Mesodermal cell (in vitro differentiated cells): ENCODE measurements at regions not wholly inside any gene's neighbourhood (a gene's known extent, or its start where the extent isn't known, plus 50 kb on each side); places are given as distances from the start of the nearest gene placed in this dataset.

Source experiments
- H3K27ac ChIP-seq: 2 replicates; pipeline ENCODE4 v1.7.0; 2013; ENCODE audit warnings: mild to moderate bottlenecking, low read depth, low read length, moderate library complexity; ENCODE audit not compliant: severe bottlenecking
- H3K36me3 ChIP-seq: 2 replicates; pipeline ENCODE4 v1.7.1; 2013; ENCODE audit warnings: mild to moderate bottlenecking, low read length, moderate library complexity; ENCODE audit not compliant: control insufficient read depth, insufficient read depth
- H3K4me1 ChIP-seq: one replicate; pipeline ENCODE4 v1.7.1; 2013; ENCODE audit warnings: mild to moderate bottlenecking, low read length; ENCODE audit not compliant: insufficient read depth, control insufficient read depth, poor library complexity, severe bottlenecking
- H3K4me3 ChIP-seq: 2 replicates; pipeline ENCODE4 v1.7.0; 2013; ENCODE audit warnings: low read length, control low read depth, mild to moderate bottlenecking; ENCODE audit not compliant: insufficient read depth, poor library complexity, severe bottlenecking; ENCODE audit errors: extremely low read depth
- H3K9me3 ChIP-seq: 2 replicates; pipeline ENCODE4 v1.7.1; 2013; ENCODE audit warnings: mild to moderate bottlenecking, low read length, moderate library complexity; ENCODE audit not compliant: control insufficient read depth
- WGBS, 2 experiments: methylation state at CpG; one replicate each; pipeline ENCODE4 v1.1.5; 2013; ENCODE audit warnings: missing lambda C conversion rate in 2 of 2; ENCODE audit not compliant: insufficient coverage in 2 of 2; 5-methylcytosine and 5-hydroxymethylcytosine counted together

DNA sequence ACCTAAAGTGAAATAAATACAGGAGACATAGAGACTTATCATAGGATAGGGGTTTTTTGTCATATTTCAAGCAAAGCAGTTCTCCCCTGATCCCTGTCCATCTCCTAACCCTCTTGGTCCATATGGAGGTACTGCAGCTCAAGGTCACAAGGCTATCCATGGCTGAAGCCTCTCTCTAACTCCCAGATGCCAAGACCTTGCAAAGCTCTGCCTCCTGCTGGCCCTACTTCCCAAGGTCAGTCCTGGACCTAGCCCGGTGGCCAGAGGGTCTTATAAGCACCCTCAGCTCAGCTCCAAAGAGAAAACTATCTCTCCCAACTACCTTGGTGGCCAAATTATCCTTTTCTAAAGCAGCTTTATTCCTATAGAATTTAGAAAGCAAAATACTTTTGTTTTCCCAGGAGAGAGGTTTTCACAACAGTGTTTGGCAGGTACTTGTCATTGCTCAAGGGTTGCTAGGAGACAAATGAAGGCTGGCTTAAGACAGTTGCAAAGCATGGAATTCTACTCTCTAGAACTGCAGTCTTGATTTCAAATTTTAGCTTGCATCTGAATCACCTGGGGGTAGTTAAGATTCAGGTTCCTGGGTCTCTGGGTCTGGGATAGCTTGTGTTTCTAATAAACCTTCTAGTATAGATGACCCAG is 121.5 kb downstream of the XCL2 start:
- Histone ChIP-seq H3K9me3 (no peaks in the 10 kb centered on the region), H3K36me3 (no peaks in the 10 kb centered on the region), H3K4me1 (peaks cover 19% of the 10 kb centered on the region), H3K27ac (no peak overlapping the region), H3K4me3 (no peak overlapping the region)
- 100% methylated on average over 1 of the region's 1 CpG for WGBS, 2 experiments

DNA sequence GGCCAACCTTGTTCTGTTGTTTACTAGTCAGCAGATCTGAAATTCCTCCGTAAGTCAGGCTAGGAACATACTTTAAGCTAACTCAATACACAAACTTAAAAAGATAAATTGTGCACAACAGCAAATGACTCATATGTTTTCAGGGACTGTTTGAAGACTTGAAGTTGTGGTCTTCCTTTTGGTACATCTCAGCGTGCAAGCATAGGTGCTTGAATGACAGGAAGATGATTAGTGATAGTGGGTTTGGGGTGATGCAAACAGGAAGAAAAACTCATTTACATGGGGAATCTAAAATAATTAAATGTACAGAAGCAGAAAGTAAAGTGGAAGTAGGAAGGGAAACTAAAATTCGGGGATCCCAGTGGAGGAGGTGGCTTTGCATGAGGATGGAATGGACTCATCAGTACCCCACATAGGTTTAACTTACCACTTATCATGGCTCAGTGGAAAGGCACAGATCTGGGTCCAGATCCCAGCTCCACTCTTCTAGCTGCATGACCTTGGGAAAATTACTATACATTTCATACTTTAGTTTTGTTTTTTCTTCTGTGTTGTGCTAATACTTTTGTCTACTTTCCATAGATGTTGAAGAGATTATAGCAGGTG is 122.3 kb downstream of the XCL2 start:
- peak overlapping the region; percentile 16 for H3K27ac ChIP-seq

DNA sequence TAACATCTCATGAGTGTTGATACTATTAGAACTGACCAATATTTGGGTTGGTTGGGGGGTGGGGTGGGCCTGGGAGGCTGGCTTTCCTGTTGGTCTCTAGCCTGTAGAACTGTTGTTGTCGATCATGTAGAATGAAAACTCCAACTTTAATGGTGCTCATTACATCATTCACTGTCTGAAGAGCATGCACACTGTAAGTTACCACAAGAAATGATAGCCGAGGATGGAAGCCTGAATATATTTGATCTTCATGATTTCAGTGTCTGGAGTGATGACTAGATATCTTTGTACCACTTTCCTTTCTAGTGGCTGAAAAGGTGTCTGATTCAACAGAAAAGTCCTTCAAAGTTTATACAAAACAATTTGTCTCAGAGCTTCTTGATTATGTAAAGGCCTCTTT is 123.6 kb downstream of the XCL2 start:
- Histone ChIP-seq H3K27ac (peak overlapping the region; percentile 75), H3K4me1 (peaks cover 19% of the 10 kb centered on the region), H3K4me3 (no peak overlapping the region), H3K9me3 (no peaks in the 10 kb centered on the region), H3K36me3 (no peaks in the 10 kb centered on the region)
- WGBS, 2 experiments = 100% methylated on average over 1 of the region's 2 CpGs; no CpG with 5 or more reads in 1 of the 2 experiments

More for the DNA sequence above, 122.3 kb downstream of the XCL2 start:
- no peaks in the 10 kb centered on the region for H3K9me3 ChIP-seq
- 88 to 93% methylated on average over 1 to 2 of the region's 3 CpGs for WGBS, 2 experiments
- H3K4me1 ChIP-seq = peaks cover 19% of the 10 kb centered on the region
- H3K4me3 ChIP-seq = no peak overlapping the region
- H3K36me3 ChIP-seq = no peaks in the 10 kb centered on the region

DNA sequence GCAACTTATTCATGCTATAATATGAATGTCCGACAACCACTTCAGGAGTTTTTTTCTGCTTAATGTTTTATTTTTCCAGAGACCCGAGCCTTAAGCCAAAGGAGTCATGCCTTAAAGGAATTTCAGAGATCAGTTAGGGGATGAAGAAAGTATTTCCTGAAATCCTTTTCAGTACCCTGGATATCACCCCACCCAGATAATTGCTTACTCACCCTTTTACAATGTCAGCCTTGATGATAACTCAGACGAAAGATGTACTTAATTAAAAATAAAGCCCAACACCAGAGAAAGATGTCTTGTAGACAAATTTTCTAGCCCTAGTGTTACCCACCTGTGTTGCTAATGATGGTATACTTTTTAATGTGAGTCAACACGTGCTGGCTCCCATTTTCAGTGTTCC is 124.1 kb downstream of the XCL2 start:
- H3K4me1 ChIP-seq = peaks cover 19% of the 10 kb centered on the region
- H3K27ac ChIP-seq = peak overlapping the region; percentile 75
- no peaks in the 10 kb centered on the region for H3K36me3 ChIP-seq
- 60% methylated on average over 1 of the region's 4 CpGs; no CpG with 5 or more reads in 1 of the 2 experiments for WGBS, 2 experiments
- no peaks in the 10 kb centered on the region for H3K9me3 ChIP-seq
- no peak overlapping the region for H3K4me3 ChIP-seq

DNA sequence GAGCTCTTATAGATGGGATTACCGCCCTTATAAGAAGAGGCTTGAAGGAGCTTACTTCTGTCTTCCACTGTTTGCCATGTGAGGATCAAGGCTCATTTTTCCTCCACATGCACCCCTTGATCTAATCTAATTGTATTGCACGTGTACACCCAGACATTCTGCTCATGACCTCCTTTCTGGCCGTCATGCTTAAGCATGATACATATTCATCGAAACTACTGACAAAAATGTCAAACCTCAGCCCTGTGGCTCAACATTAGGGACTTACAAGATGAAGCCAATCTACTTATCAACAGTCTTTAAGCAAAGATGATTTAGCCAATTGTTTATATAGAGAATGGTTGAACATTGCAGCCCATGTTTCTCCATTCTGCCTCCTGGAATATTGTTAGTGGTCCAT is 127.6 kb downstream of the XCL2 start:
- H3K9me3 ChIP-seq = no peaks in the 10 kb centered on the region
- no peaks in the 10 kb centered on the region for H3K36me3 ChIP-seq
- no peak overlapping the region for H3K4me3 ChIP-seq
- H3K27ac ChIP-seq = no peak overlapping the region
- H3K4me1 ChIP-seq = peaks cover 15% of the 10 kb centered on the region
- WGBS, 2 experiments = 88 to 98% methylated on average over 4 of the region's 4 CpGs

DNA sequence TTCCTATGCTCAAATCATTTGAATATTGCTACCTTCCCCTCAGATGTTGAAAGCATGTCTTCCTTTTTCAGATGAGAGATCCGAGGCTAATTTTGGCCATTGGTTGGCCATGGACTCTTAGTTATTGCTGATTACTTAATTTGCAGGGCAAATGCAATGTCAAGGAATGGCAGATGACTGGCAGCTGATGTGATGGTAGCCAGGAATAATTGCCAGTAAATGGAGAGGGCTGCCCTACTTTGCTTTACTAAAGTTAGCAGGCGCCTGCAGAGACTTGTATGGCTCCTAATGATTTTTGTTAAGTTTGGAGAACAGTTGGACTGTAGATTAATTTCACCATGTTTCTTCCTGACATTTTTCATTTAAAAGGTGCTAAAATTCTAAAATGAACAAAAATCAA is 128.9 kb downstream of the XCL2 start:
- no peak overlapping the region for H3K27ac ChIP-seq
- H3K36me3 ChIP-seq = no peaks in the 10 kb centered on the region
- no peak overlapping the region for H3K4me3 ChIP-seq
- H3K9me3 ChIP-seq = no peaks in the 10 kb centered on the region
- WGBS, 2 experiments = 82 to 100% methylated on average over 2 of the region's 2 CpGs
- H3K4me1 ChIP-seq = peaks cover 4% of the 10 kb centered on the region

DNA sequence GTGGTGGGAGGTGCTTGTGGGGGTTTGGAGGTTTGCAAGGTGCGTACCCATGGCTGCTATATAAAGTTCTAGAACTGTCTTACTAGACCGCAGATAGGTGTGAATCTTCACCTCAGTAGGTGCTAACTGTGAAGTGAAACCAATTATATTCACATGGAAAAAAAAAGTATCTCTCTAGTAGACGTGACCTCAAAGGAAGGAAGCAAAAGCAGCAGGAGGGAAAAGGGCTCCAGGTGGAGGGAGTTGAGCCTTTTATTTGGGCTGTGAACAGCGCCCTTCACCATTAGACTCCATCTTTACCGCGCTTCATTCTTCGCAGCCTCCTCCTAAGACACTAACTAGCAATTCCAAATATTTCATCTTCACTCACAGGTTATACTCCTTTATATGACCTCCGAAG is 129.8 kb downstream of the TBX19 start:
- H3K9me3 ChIP-seq = no peaks in the 10 kb centered on the region
- WGBS, 2 experiments = 93 to 100% methylated on average over 3 to 5 of the region's 8 CpGs
- no peaks in the 10 kb centered on the region for H3K36me3 ChIP-seq
- peaks cover 19% of the 10 kb centered on the region for H3K4me1 ChIP-seq
- no peak overlapping the region for H3K27ac ChIP-seq
- H3K4me3 ChIP-seq = no peak overlapping the region

DNA sequence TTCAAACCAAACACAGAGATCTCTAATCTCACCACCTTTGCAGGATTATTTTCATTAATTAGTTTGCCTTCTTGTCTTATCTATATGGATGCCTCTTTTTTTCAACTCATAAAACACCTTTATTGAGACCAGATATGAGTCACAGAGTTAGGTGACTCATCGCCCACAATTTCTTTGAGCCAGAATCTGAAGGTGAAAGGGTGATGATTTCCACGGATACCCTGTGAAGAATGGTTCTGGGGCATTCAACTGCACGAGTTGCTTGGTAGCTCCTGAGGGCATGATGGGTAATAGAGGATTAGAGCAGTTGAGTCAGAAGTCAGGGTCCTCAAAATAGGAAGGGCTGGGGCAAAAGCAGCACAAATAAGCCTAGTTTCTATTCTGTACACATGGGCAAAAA is 128.2 kb downstream of the TBX19 start:
- Histone ChIP-seq H3K4me3 (no peak overlapping the region), H3K27ac (no peak overlapping the region), H3K9me3 (no peaks in the 10 kb centered on the region), H3K36me3 (no peaks in the 10 kb centered on the region), H3K4me1 (peaks cover 28% of the 10 kb centered on the region)
- WGBS, 2 experiments = 54 to 86% methylated on average over 2 of the region's 3 CpGs

DNA sequence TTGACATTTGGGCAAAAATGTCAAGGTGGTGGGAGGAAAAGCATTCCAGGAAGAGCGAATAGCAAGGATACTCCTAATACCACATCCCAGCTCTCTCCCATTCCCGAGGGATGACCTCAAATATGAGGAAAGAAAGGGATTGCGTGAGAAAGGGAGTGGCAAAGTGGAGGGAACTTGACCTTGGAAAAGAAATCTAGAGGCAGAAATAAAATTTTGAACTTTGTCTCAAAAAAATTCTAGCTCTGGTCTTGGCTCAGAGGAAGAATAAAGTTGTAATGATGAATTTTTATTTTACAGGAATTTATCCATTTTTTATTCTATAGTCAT is 127.8 kb downstream of the TBX19 start:
- H3K36me3 ChIP-seq = no peaks in the 10 kb centered on the region
- H3K4me1 ChIP-seq = peaks cover 32% of the 10 kb centered on the region
- no peaks in the 10 kb centered on the region for H3K9me3 ChIP-seq
- 86 to 100% methylated on average over 1 to 2 of the region's 3 CpGs for WGBS, 2 experiments
- no peak overlapping the region for H3K27ac ChIP-seq
- H3K4me3 ChIP-seq = no peak overlapping the region

DNA sequence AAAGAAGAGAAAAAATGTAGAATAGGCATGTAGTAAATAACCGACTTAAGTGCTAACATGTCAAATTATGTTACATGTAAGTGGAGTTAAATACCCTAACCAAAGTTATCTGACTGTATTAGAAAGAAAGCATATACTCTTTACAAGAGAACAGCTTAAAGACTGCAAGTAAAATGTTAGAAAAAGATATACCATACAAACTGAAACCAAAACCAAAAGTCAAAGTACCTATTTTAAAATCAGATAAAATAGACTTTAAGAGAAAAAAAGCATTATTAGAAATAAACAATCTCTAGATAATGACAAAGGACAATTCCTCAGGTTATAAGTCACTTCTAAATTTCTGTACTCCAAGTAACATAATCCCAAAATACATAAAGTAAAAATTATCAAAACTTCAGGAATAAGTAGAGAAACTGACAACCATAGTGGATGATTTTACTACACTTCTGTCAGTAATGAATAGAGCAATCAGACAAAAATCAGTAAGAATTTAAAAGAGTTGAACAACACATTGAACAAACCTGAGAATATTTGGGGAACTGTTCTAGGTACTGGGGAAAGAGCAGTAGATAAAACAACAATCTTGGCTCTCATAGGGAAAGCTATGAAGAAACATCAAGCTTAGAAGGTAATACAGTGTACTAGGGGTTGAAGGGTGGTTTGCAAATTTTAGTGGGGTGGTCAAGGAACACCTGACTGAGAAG is 127.3 kb downstream of the TBX19 start:
- peaks cover 33% of the 10 kb centered on the region for H3K4me1 ChIP-seq
- no peak overlapping the region for H3K27ac ChIP-seq
- H3K36me3 ChIP-seq = no peaks in the 10 kb centered on the region
- no peaks in the 10 kb centered on the region for H3K9me3 ChIP-seq
- H3K4me3 ChIP-seq = no peak overlapping the region
- no CpG with 5 or more reads among the region's 1 CpG for WGBS, 2 experiments
